ENCODE measurements at regions not wholly inside any gene's neighbourhood (a gene's known extent, or its start where the extent isn't known, plus 50 kb on each side); places are given as distances from the start of the nearest gene placed in this dataset.

GRCh38 chr6:23339268-23339667 is 769.9 kb downstream of the HDGFL1 start:
- in situ Hi-C loops (cut with HindIII; ENCODE audit: low sequenced_read_pairs): no loop called here

- in situ Hi-C loops (cut with HindIII; ENCODE audit: low sequenced_read_pairs): no loop called here
Measured at GRCh38 chr6:23340271-23340670, 770.9 kb downstream of the HDGFL1 start.

- in situ Hi-C loops (cut with HindIII; ENCODE audit: low sequenced_read_pairs): no loop called here
Measured at GRCh38 chr6:23343610-23344306, 774.4 kb downstream of the HDGFL1 start.

GRCh38 chr6:23348185-23348584 is 777.8 kb upstream of the NRSN1 start:
- in situ Hi-C loops (cut with HindIII; ENCODE audit: low sequenced_read_pairs): no loop called here

- in situ Hi-C loops (cut with HindIII; ENCODE audit: low sequenced_read_pairs): no loop called here
Measured at GRCh38 chr6:23349521-23350147, 776.4 kb upstream of the NRSN1 start.

- in situ Hi-C loops (cut with HindIII; ENCODE audit: low sequenced_read_pairs): no loop called here
Measured at GRCh38 chr6:23350752-23351453, 775.1 kb upstream of the NRSN1 start.

- in situ Hi-C loops (cut with HindIII; ENCODE audit: low sequenced_read_pairs): no loop called here
Measured at GRCh38 chr6:23354004-23354403, 772.0 kb upstream of the NRSN1 start.

GRCh38 chr6:23357185-23357766 is 768.7 kb upstream of the NRSN1 start:
- in situ Hi-C loops (cut with HindIII; ENCODE audit: low sequenced_read_pairs): no loop called here

- in situ Hi-C loops (cut with HindIII; ENCODE audit: low sequenced_read_pairs): no loop called here
Measured at GRCh38 chr6:23365732-23366131, 760.3 kb upstream of the NRSN1 start.

GRCh38 chr6:23367311-23367710 is 758.7 kb upstream of the NRSN1 start:
- in situ Hi-C loops (cut with HindIII; ENCODE audit: low sequenced_read_pairs): no loop called here

GRCh38 chr6:23368557-23368956 is 757.5 kb upstream of the NRSN1 start:
- in situ Hi-C loops (cut with HindIII; ENCODE audit: low sequenced_read_pairs): no loop called here

GRCh38 chr6:23370051-23370450 is 756.0 kb upstream of the NRSN1 start:
- in situ Hi-C loops (cut with HindIII; ENCODE audit: low sequenced_read_pairs): no loop called here

GRCh38 chr6:23371132-23371915 is 754.7 kb upstream of the NRSN1 start:
- in situ Hi-C loops (cut with HindIII; ENCODE audit: low sequenced_read_pairs): no loop called here

GRCh38 chr6:23377830-23378229 is 748.2 kb upstream of the NRSN1 start:
- in situ Hi-C loops (cut with HindIII; ENCODE audit: low sequenced_read_pairs): no loop called here

- in situ Hi-C loops (cut with HindIII; ENCODE audit: low sequenced_read_pairs): no loop called here
Measured at GRCh38 chr6:23380465-23380864, 745.5 kb upstream of the NRSN1 start.

- in situ Hi-C loops (cut with HindIII; ENCODE audit: low sequenced_read_pairs): no loop called here
Measured at GRCh38 chr6:23388086-23388783, 737.8 kb upstream of the NRSN1 start.

- in situ Hi-C loops (cut with HindIII; ENCODE audit: low sequenced_read_pairs): no loop called here
Measured at GRCh38 chr6:23389386-23389785, 736.6 kb upstream of the NRSN1 start.

GRCh38 chr6:23390221-23390620 is 735.8 kb upstream of the NRSN1 start:
- in situ Hi-C loops (cut with HindIII; ENCODE audit: low sequenced_read_pairs): no loop called here

GRCh38 chr6:23394681-23395080 is 731.3 kb upstream of the NRSN1 start:
- in situ Hi-C loops (cut with HindIII; ENCODE audit: low sequenced_read_pairs): no loop called here

GRCh38 chr6:23395381-23395780 is 730.6 kb upstream of the NRSN1 start:
- in situ Hi-C loops (cut with HindIII; ENCODE audit: low sequenced_read_pairs): no loop called here

Data from DLD1 (cell line).